PC-9 (cell line): ENCODE measurements at regions not wholly inside any gene's neighbourhood (a gene's known extent, or its start where the extent isn't known, plus 50 kb on each side); places are given as distances from the start of the nearest gene placed in this dataset.

ENCODE experiments used
- BruUV-seq: library from RNA; stranded (reverse); fragments of 400-500 nt; replicated peaks from 2 replicates; lab custom pipeline; 2021; lab: Mats Ljungman, UMichigan
- CTCF ChIA-PET: fragments of 300-600 bp; sonication (Branson Sonifier 250); formaldehyde crosslinking; loops from one replicate; lab custom pipeline; 2022; ENCODE audit warnings: antibody characterized with exemption; lab: Charles Lee
- POLR2A ChIA-PET: fragments of 300-600 bp; sonication (Branson Sonifier 250); formaldehyde crosslinking; loops from one replicate; lab custom pipeline; 2022; ENCODE audit warnings: antibody characterized with exemption; ENCODE audit not compliant: unreplicated experiment; lab: Charles Lee
- DNase-seq, 2 experiments: peaks; one replicate each; pipeline versions ENCODE4 v3.0.0 to v3.0.0-alpha.2; 2015 to 2022; ENCODE audit warnings: mixed read lengths in 1 of 2
- H2AFZ ChIP-seq: fragments of 200-600 bp; sonication (generic); 2 replicates; pipeline ENCODE4 v1.8.1; 2017; ENCODE audit warnings: antibody characterized with exemption
- H3F3A ChIP-seq: fragments of 200-600 bp; sonication (generic); 2 replicates; pipeline ENCODE4 v1.8.1; 2017; ENCODE audit warnings: antibody characterized with exemption, mild to moderate bottlenecking, low read depth; ENCODE audit not compliant: insufficient read depth
- H3K27ac ChIP-seq: fragments of 200-600 bp; sonication (generic); 2 replicates; pipeline ENCODE4 v1.6.1; 2016; ENCODE audit warnings: mixed run types
- H3K27me3 ChIP-seq: fragments of 200-600 bp; sonication (generic); 2 replicates; pipeline ENCODE4 v1.6.1; 2016; ENCODE audit warnings: low read depth, mixed run types; ENCODE audit not compliant: insufficient read depth
- H3K36me3 ChIP-seq: fragments of 200-600 bp; sonication (generic); 2 replicates; pipeline ENCODE4 v1.6.1; 2016; ENCODE audit warnings: low read depth, mixed run types
- H3K4me1 ChIP-seq: fragments of 200-600 bp; sonication (generic); replicated peaks from 2 replicates; pipeline ENCODE4 v1.6.1; 2016; ENCODE audit warnings: mixed run types; ENCODE audit not compliant: insufficient read depth
- H3K4me2 ChIP-seq: fragments of 200-600 bp; sonication (generic); 2 replicates; pipeline ENCODE4 v1.6.1; 2017; ENCODE audit warnings: mixed run types
- H3K4me3 ChIP-seq: fragments of 200-600 bp; sonication (generic); 2 replicates; pipeline ENCODE4 v1.6.1; 2016; ENCODE audit warnings: mixed run types
- H3K79me2 ChIP-seq: fragments of 200-600 bp; sonication (generic); 2 replicates; pipeline ENCODE4 v1.6.1; 2017; ENCODE audit warnings: low read depth, mixed run types
- H3K9me2 ChIP-seq: fragments of 200-600 bp; sonication (generic); 2 replicates; pipeline ENCODE4 v1.8.1; 2017; ENCODE audit warnings: mild to moderate bottlenecking; ENCODE audit not compliant: insufficient read depth
- H3K9me3 ChIP-seq: fragments of 200-600 bp; sonication (generic); 2 replicates; pipeline ENCODE4 v1.8.1; 2016; ENCODE audit warnings: low read depth; ENCODE audit not compliant: insufficient read depth
- H4K20me1 ChIP-seq: fragments of 200-600 bp; sonication (generic); 2 replicates; pipeline ENCODE4 v1.8.1; 2017; ENCODE audit not compliant: insufficient read depth
- CTCF ChIP-seq: fragments of 200-600 bp; sonication (generic); conservative IDR thresholded peaks from 2 replicates; pipeline ENCODE4 v1.6.1; 2017; ENCODE audit warnings: mixed run types, antibody characterized with exemption, mild to moderate bottlenecking, moderate library complexity
- EZH2 ChIP-seq: fragments of 200-600 bp; sonication (generic); IDR thresholded peaks from 2 replicates; pipeline ENCODE4 v1.8.0; 2017; ENCODE audit warnings: antibody characterized with exemption, low read depth
- intact Hi-C: fragments of 100-400 bp; cut with micrococcal nuclease; formaldehyde crosslinking; loops from one replicate; pipeline ENCODE4 v1.10.0; 2022; ENCODE audit not compliant: unreplicated experiment

- ChIA-PET CTCF (no interaction called here), POLR2A (no interaction called here)
- H3K4me3 ChIP-seq, result no peak overlapping the region
- H3K9me2 ChIP-seq, result no peaks in the 10 kb centered on the region
- H3K36me3 ChIP-seq, result no peaks in the 10 kb centered on the region
- no peaks in the 10 kb centered on the region for H3K79me2 ChIP-seq
- no peak for DNase-seq
- no peak overlapping the region for H2AFZ ChIP-seq
- H4K20me1 ChIP-seq, result no peaks in the 10 kb centered on the region
- peaks cover 14% of the 10 kb centered on the region for H3K27me3 ChIP-seq
- H3K9me3 ChIP-seq, result no peaks in the 10 kb centered on the region
- H3K4me2 ChIP-seq, result no peak overlapping the region
- TF ChIP-seq EZH2 (no peak), CTCF (no peak)
- intact Hi-C loops, result no loop called here
- no peaks in the 10 kb centered on the region for H3K4me1 ChIP-seq
- no peak overlapping the region for H3K27ac ChIP-seq
- BruUV-seq, result no TSS peak
- no peaks in the 10 kb centered on the region for H3F3A ChIP-seq
These were observed 414.9 kb downstream of the TMEM114 start for GRCh38 chr16:8175411-8175810.

GRCh38 chr16:8173111-8173644, 417.1 kb downstream of the TMEM114 start:
- H3K4me3 ChIP-seq, result no peak overlapping the region
- ChIA-PET POLR2A (no interaction called here), CTCF (interaction anchor here (0.6 to 0.7 kb wide), 2 partner anchors 233 to 1146 kb away, joined by 3 read pairs; no protein-coding TSS in a partner anchor)
- H3K4me2 ChIP-seq, result no peak overlapping the region
- peak; percentile 62 to 64 for DNase-seq
- H2AFZ ChIP-seq, result no peak overlapping the region
- H3F3A ChIP-seq, result no peaks in the 10 kb centered on the region
- no peaks in the 10 kb centered on the region for H4K20me1 ChIP-seq
- peaks cover 22% of the 10 kb centered on the region for H3K27me3 ChIP-seq
- no peaks in the 10 kb centered on the region for H3K79me2 ChIP-seq
- H3K9me3 ChIP-seq, result no peaks in the 10 kb centered on the region
- intact Hi-C loops, result loop anchor here (5.0 kb wide), 2 partner anchors 906 to 1146 kb away; no protein-coding TSS in a partner anchor
- no peaks in the 10 kb centered on the region for H3K4me1 ChIP-seq
- no peaks in the 10 kb centered on the region for H3K9me2 ChIP-seq
- H3K36me3 ChIP-seq, result no peaks in the 10 kb centered on the region
- TF ChIP-seq CTCF (peak; percentile 83), EZH2 (no peak)
- no TSS peak for BruUV-seq
- no peak overlapping the region for H3K27ac ChIP-seq

- Histone ChIP-seq H3K9me3 (no peaks in the 10 kb centered on the region), H3K27me3 (peaks cover 26% of the 10 kb centered on the region), H3K4me1 (no peaks in the 10 kb centered on the region), H3K4me3 (no peak overlapping the region), H3K9me2 (no peaks in the 10 kb centered on the region), H3F3A (no peaks in the 10 kb centered on the region), H3K36me3 (no peaks in the 10 kb centered on the region), H3K79me2 (no peaks in the 10 kb centered on the region), H2AFZ (no peak overlapping the region), H3K27ac (no peak overlapping the region), H4K20me1 (no peaks in the 10 kb centered on the region), H3K4me2 (no peak overlapping the region)
- POLR2A ChIA-PET, result no interaction called here
- CTCF ChIA-PET, result interaction anchor here (0.6 to 0.7 kb wide), 3 partner anchors 55 to 322 kb away, joined by 3 to 6 read pairs (median 5); no protein-coding TSS in a partner anchor
- no peak for TF ChIP-seq EZH2
- TF ChIP-seq CTCF, result no peak
- intact Hi-C loops, result loop anchor here (5.0 kb wide), 2 partner anchors 905 to 1145 kb away; no protein-coding TSS in a partner anchor
- BruUV-seq, result no TSS peak
- no peak for DNase-seq
These were observed 417.8 kb downstream of the TMEM114 start for GRCh38 chr16:8172551-8172950.
